Ovary (tissue), 7 donors: ENCODE measurements at regions not wholly inside any gene's neighbourhood (a gene's known extent, or its start where the extent isn't known, plus 50 kb on each side); places are given as distances from the start of the nearest gene placed in this dataset.

Experiments used
- DNase-seq, 5 donors: peaks; one replicate each; pipeline ENCODE4 v3.0.0-alpha.2; 2019 to 2020
- H3K27ac ChIP-seq, 2 donors: fragments of 200-600 bp; one replicate each; pipeline versions ENCODE4 v1.5.1 to v1.8.0; 2019 to 2022
- H3K27me3 ChIP-seq: fragments of 200-600 bp; one replicate; pipeline ENCODE4 v1.8.0; 2022
- H3K36me3 ChIP-seq: fragments of 200-600 bp; sonication (generic); one replicate; pipeline ENCODE4 v1.5.1; 2019
- H3K4me1 ChIP-seq: one replicate; pipeline ENCODE4 v1.8.1; 2013; ENCODE audit warnings: mild to moderate bottlenecking, moderate library complexity; ENCODE audit not compliant: insufficient read depth
- H3K4me3 ChIP-seq: fragments of 200-600 bp; sonication (generic); one replicate; pipeline ENCODE4 v1.5.1; 2017
- H3K9me3 ChIP-seq, 2 donors: fragments of 200-600 bp in 1 of 2; sonication (generic) in 1 of 2; one replicate each; pipeline versions ENCODE4 v1.5.1 to v1.8.1; 2013 to 2019; ENCODE audit warnings: mild to moderate bottlenecking in 1 of 2, moderate library complexity in 1 of 2
- CTCF ChIP-seq, 3 donors: fragments of 450-650 bp in 2 of 3; fragments of 200-600 bp in 1 of 3; IDR thresholded peaks; one replicate each; pipeline versions ENCODE4 v1.5.1 to v1.8.0; 2016 to 2022; ENCODE audit warnings: antibody characterized with exemption in 3 of 3, mild to moderate bottlenecking in 1 of 3
- EP300 ChIP-seq: sonication (generic); formaldehyde crosslinking; IDR thresholded peaks from one replicate; pipeline ENCODE4 v1.6.1; 2017; ENCODE audit warnings: antibody characterized with exemption
- POLR2A ChIP-seq: fragments of 450-650 bp; IDR thresholded peaks from one replicate; pipeline ENCODE4 v1.6.1; 2017; ENCODE audit warnings: antibody characterized with exemption, mild to moderate bottlenecking, moderate library complexity
- WGBS, 3 donors: extraction: QIAGEN DNeasy Blood & Tissue Kit in 1 of 3; methylation state at CpG; one replicate each; pipeline versions ENCODE4 v1.1.5 to v1.1.7; 2013 to 2017; 5-methylcytosine and 5-hydroxymethylcytosine counted together
- intact Hi-C, 4 donors: fragments of 100-400 bp; cut with DNase I; formaldehyde crosslinking; loops; one replicate each; pipeline versions ENCODE4 v1.11.0 to v1.15.1; 2022 to 2023
- donor health status: DM: no; HTN: no; CAD: no; lungs with moderate emphysema.
- donor health status: DM: no; HTN: no; CAD: no.
- donor health status: Bipolar disorder and iron deficiency.
- donor health status: DM: no; HTN: no; CAD: no.
- donor health status: DM: yes; HTN: yes; CAD: no.

GRCh38 chr5:26232706-26233105 lies 805.7 kb downstream of the CDH9 start:
- WGBS, 3 donors, result 76 to 89% (median 78%) methylated on average over 7 to 8 of the region's 8 CpGs
- Histone ChIP-seq H3K36me3 (no peaks in the 10 kb centered on the region), H3K27me3 (no peaks in the 10 kb centered on the region), H3K9me3 (no peaks in the 10 kb centered on the region), H3K27ac (no peak overlapping the region), H3K4me3 (no peak overlapping the region), H3K4me1 (no peaks in the 10 kb centered on the region)
- intact Hi-C loops, result no loop called here
- no peak for TF ChIP-seq POLR2A
- no peak for TF ChIP-seq EP300
- TF ChIP-seq CTCF (IDR thresholded peaks at IDR 0.05), result no peak
- no peak for DNase-seq

- no peak for DNase-seq
- Histone ChIP-seq H3K27me3 (no peaks in the 10 kb centered on the region), H3K9me3 (no peaks in the 10 kb centered on the region), H3K36me3 (no peaks in the 10 kb centered on the region), H3K4me3 (no peak overlapping the region), H3K4me1 (no peaks in the 10 kb centered on the region), H3K27ac (no peak overlapping the region)
- WGBS, 3 donors, result 78 to 87% (median 86%) methylated on average over 9 of the region's 9 CpGs
- TF ChIP-seq CTCF (IDR thresholded peaks at IDR 0.05) (no peak), EP300 (no peak), POLR2A (no peak)
- intact Hi-C loops, result no loop called here
Measured at GRCh38 chr5:26231316-26231715, 807.1 kb downstream of the CDH9 start.

GRCh38 chr5:26229848-26230247 lies 808.5 kb downstream of the CDH9 start:
- no peaks in the 10 kb centered on the region for H3K9me3 ChIP-seq
- H3K36me3 ChIP-seq, result no peaks in the 10 kb centered on the region
- intact Hi-C loops, result no loop called here
- no peak for TF ChIP-seq POLR2A
- no peak for TF ChIP-seq EP300
- H3K27me3 ChIP-seq, result no peaks in the 10 kb centered on the region
- no peak for DNase-seq
- H3K4me1 ChIP-seq, result no peaks in the 10 kb centered on the region
- 88 to 93% (median 92%) methylated on average over 8 of the region's 8 CpGs for WGBS, 3 donors
- no peak overlapping the region for H3K4me3 ChIP-seq
- no peak overlapping the region for H3K27ac ChIP-seq

- Histone ChIP-seq H3K27ac (no peak overlapping the region), H3K36me3 (no peaks in the 10 kb centered on the region), H3K4me3 (no peak overlapping the region), H3K4me1 (no peaks in the 10 kb centered on the region), H3K9me3 (no peaks in the 10 kb centered on the region), H3K27me3 (no peaks in the 10 kb centered on the region)
- WGBS, 3 donors, result 80 to 86% (median 86%) methylated on average over 6 of the region's 6 CpGs
- no peak for DNase-seq
- TF ChIP-seq CTCF (IDR thresholded peaks at IDR 0.05) (no peak), POLR2A (no peak), EP300 (no peak)
- intact Hi-C loops, result no loop called here
Measured at GRCh38 chr5:26227245-26227644, 811.1 kb downstream of the CDH9 start.

GRCh38 chr5:26205121-26205520 lies 833.3 kb downstream of the CDH9 start:
- TF ChIP-seq CTCF (IDR thresholded peaks at IDR 0.05), result no peak
- TF ChIP-seq POLR2A, result no peak
- no peak for TF ChIP-seq EP300
- H3K27me3 ChIP-seq, result no peaks in the 10 kb centered on the region
- H3K4me1 ChIP-seq, result no peaks in the 10 kb centered on the region
- H3K27ac ChIP-seq, result no peak overlapping the region
- H3K4me3 ChIP-seq, result no peak overlapping the region
- H3K9me3 ChIP-seq, result no peaks in the 10 kb centered on the region
- H3K36me3 ChIP-seq, result no peaks in the 10 kb centered on the region
- no peak for DNase-seq
- intact Hi-C loops, result no loop called here
- 77 to 86% (median 83%) methylated on average over 2 of the region's 2 CpGs for WGBS, 3 donors
